Mesenchymal stem cell (in vitro differentiated cells and primary cell): ENCODE measurements at regions not wholly inside any gene's neighbourhood (a gene's known extent, or its start where the extent isn't known, plus 50 kb on each side); places are given as distances from the start of the nearest gene placed in this dataset.

ENCODE experiments used
- DNase-seq: peaks from one replicate; pipeline ENCODE4 v3.0.0-alpha.2; 2013
- H2AFZ ChIP-seq: one replicate; pipeline ENCODE4 v1.6.1; 2013; ENCODE audit warnings: low read depth, mild to moderate bottlenecking, control low read depth, inconsistent platforms, low read length, moderate library complexity
- H2AK5ac ChIP-seq: 2 replicates; pipeline ENCODE4 v1.6.1; 2013; ENCODE audit warnings: low read length, moderate library complexity, mild to moderate bottlenecking, inconsistent platforms; ENCODE audit not compliant: severe bottlenecking
- H2BK120ac ChIP-seq: one replicate; pipeline ENCODE4 v1.6.1; 2013; ENCODE audit warnings: low read depth, mild to moderate bottlenecking, inconsistent platforms, low read length, moderate library complexity
- H2BK12ac ChIP-seq, 2 experiments: one replicate each; pipeline ENCODE4 v1.6.1; 2013; ENCODE audit warnings: inconsistent platforms in 2 of 2, low read length in 2 of 2, mild to moderate bottlenecking in 2 of 2, moderate library complexity in 2 of 2, control low read depth in 1 of 2
- H2BK15ac ChIP-seq: one replicate; pipeline ENCODE4 v1.6.1; 2013; ENCODE audit warnings: mild to moderate bottlenecking, low read depth, inconsistent platforms; ENCODE audit not compliant: poor library complexity, severe bottlenecking
- H2BK5ac ChIP-seq: 2 replicates; pipeline ENCODE4 v1.6.1; 2013; ENCODE audit warnings: low read depth, mild to moderate bottlenecking, low read length, control low read depth, inconsistent platforms; ENCODE audit not compliant: poor library complexity, severe bottlenecking
- H3K14ac ChIP-seq, 2 experiments: one replicate each; pipeline ENCODE4 v1.6.1; 2013; ENCODE audit warnings: inconsistent platforms in 2 of 2, low read length in 2 of 2, control low read depth in 1 of 2, mild to moderate bottlenecking in 1 of 2, moderate library complexity in 1 of 2
- H3K18ac ChIP-seq, 2 experiments: one replicate each; pipeline ENCODE4 v1.6.1; 2013; ENCODE audit warnings: inconsistent platforms in 2 of 2, low read length in 2 of 2, control low read depth in 1 of 2, low read depth in 1 of 2, mild to moderate bottlenecking in 1 of 2
- H3K23ac ChIP-seq, 2 experiments: one replicate each; pipeline ENCODE4 v1.6.1; 2013; ENCODE audit warnings: inconsistent platforms in 2 of 2, low read length in 2 of 2, mild to moderate bottlenecking in 2 of 2, moderate library complexity in 2 of 2, control low read depth in 1 of 2
- H3K27ac ChIP-seq: 2 replicates; pipeline ENCODE4 v1.5.1; 2013; ENCODE audit warnings: mild to moderate bottlenecking, moderate library complexity, low read length, control low read depth, inconsistent platforms; ENCODE audit not compliant: poor library complexity, severe bottlenecking
- H3K27me3 ChIP-seq, 2 experiments: 2 replicates each; pipeline versions ENCODE4 v1.6.1 to v1.7.0; 2013; ENCODE audit warnings: low read length in 2 of 2, mild to moderate bottlenecking in 2 of 2, moderate library complexity in 2 of 2, control low read depth in 1 of 2, inconsistent platforms in 1 of 2; ENCODE audit not compliant: control insufficient read depth in 1 of 2, insufficient read depth in 1 of 2
- H3K36me3 ChIP-seq, 2 experiments: 2 replicates each; pipeline versions ENCODE4 v1.6.1 to v1.7.0; 2013; ENCODE audit warnings: low read length in 2 of 2, control low read depth in 1 of 2, inconsistent platforms in 1 of 2, low read depth in 1 of 2, mild to moderate bottlenecking in 1 of 2; ENCODE audit not compliant: insufficient read depth in 2 of 2, control insufficient read depth in 1 of 2
- H3K4ac ChIP-seq, 2 experiments: one replicate each; pipeline ENCODE4 v1.6.1; 2013; ENCODE audit warnings: inconsistent platforms in 2 of 2, low read length in 2 of 2, mild to moderate bottlenecking in 2 of 2, moderate library complexity in 2 of 2, control low read depth in 1 of 2, low read depth in 1 of 2
- H3K4me1 ChIP-seq: 2 replicates; pipeline ENCODE4 v1.6.1; 2013; ENCODE audit warnings: low read depth, low read length, control low read depth; ENCODE audit not compliant: control insufficient read depth, insufficient read depth
- H3K4me2 ChIP-seq: 2 replicates; pipeline ENCODE4 v1.6.1; 2013; ENCODE audit warnings: low read length, mild to moderate bottlenecking, inconsistent platforms; ENCODE audit not compliant: poor library complexity, severe bottlenecking
- H3K4me3 ChIP-seq, 2 experiments: 2 replicates each; pipeline versions ENCODE4 v1.5.1 to v1.7.0; 2013; ENCODE audit warnings: low read length in 2 of 2, mild to moderate bottlenecking in 2 of 2, control low read depth in 1 of 2, low read depth in 1 of 2; ENCODE audit not compliant: insufficient read depth in 1 of 2
- H3K79me1 ChIP-seq: replicated peaks from 2 replicates; pipeline ENCODE4 v1.6.1; 2013; ENCODE audit warnings: mild to moderate bottlenecking, control low read depth, low read length, inconsistent platforms; ENCODE audit not compliant: poor library complexity, severe bottlenecking
- H3K9ac ChIP-seq: 2 replicates; pipeline ENCODE4 v1.7.0; 2013; ENCODE audit warnings: mild to moderate bottlenecking, low read length, moderate library complexity
- H3K9me3 ChIP-seq: 2 replicates; pipeline ENCODE4 v1.7.0; 2013; ENCODE audit warnings: mild to moderate bottlenecking, low read length; ENCODE audit not compliant: control insufficient read depth
- H4K8ac ChIP-seq: one replicate; pipeline ENCODE4 v1.6.1; 2013; ENCODE audit warnings: inconsistent platforms, mild to moderate bottlenecking, low read length, moderate library complexity
- H4K91ac ChIP-seq: one replicate; pipeline ENCODE4 v1.6.1; 2013; ENCODE audit warnings: mild to moderate bottlenecking, low read length, inconsistent platforms
- WGBS: methylation state at CpG from one replicate; pipeline ENCODE4 v1.1.7; 2013; ENCODE audit warnings: mixed read lengths; 5-methylcytosine and 5-hydroxymethylcytosine counted together

DNA sequence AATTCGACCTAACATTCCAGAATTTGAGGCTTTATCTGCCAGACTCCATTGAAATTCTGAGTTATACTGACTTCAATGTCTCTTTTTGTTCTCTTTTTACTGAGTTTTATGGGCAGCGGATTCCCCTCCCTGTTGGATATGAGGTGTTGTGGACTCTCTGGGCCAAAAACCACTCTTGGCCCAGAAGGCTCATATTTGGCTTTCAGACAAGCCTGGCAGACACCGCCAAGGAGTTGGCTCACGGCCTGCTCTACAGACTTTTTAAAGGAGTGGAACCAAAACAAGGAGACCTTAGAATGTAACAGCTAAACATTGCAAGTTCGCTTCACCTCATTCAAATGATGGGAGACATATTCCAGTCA lies 206.4 kb upstream of the NCKAP5 start:
- no peaks in the 10 kb centered on the region for H3K79me1 ChIP-seq
- no peak overlapping the region for H4K8ac ChIP-seq
- no peak overlapping the region for H2BK15ac ChIP-seq
- H3K4me3 ChIP-seq, result no peak overlapping the region
- no peaks in the 10 kb centered on the region for H3K27me3 ChIP-seq
- H4K91ac ChIP-seq, result no peak overlapping the region
- no peak overlapping the region for H2BK12ac ChIP-seq
- H2BK5ac ChIP-seq, result no peak overlapping the region
- H3K27ac ChIP-seq, result no peak overlapping the region
- no peaks in the 10 kb centered on the region for H3K9me3 ChIP-seq
- H3K4ac ChIP-seq, result no peak overlapping the region
- H3K4me2 ChIP-seq, result no peak overlapping the region
- H3K9ac ChIP-seq, result no peak overlapping the region
- peaks cover 5% of the 10 kb centered on the region for H3K4me1 ChIP-seq
- no peak overlapping the region for H2AK5ac ChIP-seq
- H2AFZ ChIP-seq, result no peak overlapping the region
- no peak overlapping the region for H3K23ac ChIP-seq
- no peak for DNase-seq
- H3K14ac ChIP-seq, result no peak overlapping the region
- no peaks in the 10 kb centered on the region for H3K36me3 ChIP-seq
- no peak overlapping the region for H2BK120ac ChIP-seq
- WGBS, result 98% methylated on average over 5 of the region's 5 CpGs
- H3K18ac ChIP-seq, result no peak overlapping the region

DNA sequence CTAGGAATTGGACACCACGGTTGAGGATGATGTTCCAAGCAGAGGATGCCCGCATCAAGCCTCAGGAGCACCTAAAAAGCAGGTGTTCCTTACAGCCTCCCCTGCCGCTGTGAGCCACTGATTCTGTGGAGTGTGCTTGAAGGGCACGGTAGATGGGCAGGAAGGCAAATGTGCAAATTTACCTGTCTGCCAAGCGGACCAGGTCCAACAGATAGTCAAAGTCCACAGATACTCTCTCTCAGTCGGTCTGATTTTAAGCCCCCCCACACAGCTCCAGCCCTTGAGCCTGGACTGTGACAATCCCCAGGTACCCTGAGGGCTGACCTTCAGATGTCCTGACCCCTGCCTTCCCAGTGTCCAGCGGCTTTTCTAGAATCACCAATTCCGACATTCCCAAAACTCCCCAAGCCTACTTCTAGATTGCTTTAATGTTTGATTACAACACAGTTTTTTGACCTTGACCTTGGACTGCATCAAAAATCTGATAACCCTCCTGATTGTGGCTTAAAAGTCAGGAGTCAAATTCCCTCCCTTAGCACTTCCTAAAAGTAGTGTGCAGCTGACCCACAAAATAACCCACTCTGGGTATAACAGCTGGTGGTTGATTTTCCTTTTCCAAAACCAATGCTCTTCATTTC lies 208.8 kb upstream of the NCKAP5 start:
- Histone ChIP-seq H3K23ac (no peak overlapping the region), H3K4me3 (no peak overlapping the region), H2BK5ac (no peak overlapping the region), H2BK120ac (no peak overlapping the region), H3K4ac (no peak overlapping the region), H2BK12ac (no peak overlapping the region), H4K8ac (no peak overlapping the region), H2AK5ac (no peak overlapping the region), H3K9me3 (no peaks in the 10 kb centered on the region), H2AFZ (no peak overlapping the region), H3K14ac (no peak overlapping the region), H2BK15ac (no peak overlapping the region), H3K79me1 (no peaks in the 10 kb centered on the region), H3K27ac (no peak overlapping the region), H3K4me2 (no peak overlapping the region), H3K9ac (no peak overlapping the region), H3K4me1 (peaks cover 5% of the 10 kb centered on the region), H4K91ac (no peak overlapping the region), H3K18ac (no peak overlapping the region), H3K27me3 (no peaks in the 10 kb centered on the region), H3K36me3 (no peaks in the 10 kb centered on the region)
- no peak for DNase-seq
- WGBS, result 96% methylated on average over 8 of the region's 8 CpGs

DNA sequence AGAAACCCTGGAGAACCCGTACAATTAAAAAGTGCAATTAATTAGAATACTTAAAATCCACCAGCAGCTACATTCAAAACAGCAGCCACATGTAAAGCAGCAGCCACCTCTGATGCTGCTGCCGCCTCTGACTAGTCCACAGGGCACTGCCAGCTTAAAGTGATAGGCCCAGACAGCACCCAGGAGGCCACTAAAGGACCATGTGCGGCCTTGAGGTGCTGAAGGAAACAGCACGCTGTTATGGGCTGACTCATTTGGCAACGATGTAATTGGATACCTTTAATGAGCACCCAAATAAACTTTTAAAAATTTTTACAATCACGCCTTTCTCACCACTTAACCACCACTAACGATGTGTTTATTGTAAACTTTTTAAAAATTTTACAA lies 209.3 kb upstream of the NCKAP5 start:
- Histone ChIP-seq H3K27ac (no peak overlapping the region), H4K8ac (no peak overlapping the region), H3K23ac (no peak overlapping the region), H3K18ac (peak overlapping the region in 1 of 2 experiments; percentile 74), H3K4me1 (peaks cover 5% of the 10 kb centered on the region), H3K9me3 (no peaks in the 10 kb centered on the region), H3K4ac (no peak overlapping the region), H3K27me3 (no peaks in the 10 kb centered on the region), H2BK5ac (no peak overlapping the region), H3K4me2 (no peak overlapping the region), H2AFZ (no peak overlapping the region), H3K4me3 (no peak overlapping the region), H2BK12ac (no peak overlapping the region), H2AK5ac (no peak overlapping the region), H3K14ac (no peak overlapping the region), H2BK120ac (no peak overlapping the region), H3K36me3 (no peaks in the 10 kb centered on the region), H3K79me1 (no peaks in the 10 kb centered on the region), H3K9ac (no peak overlapping the region), H4K91ac (no peak overlapping the region), H2BK15ac (no peak overlapping the region)
- 72% methylated on average over 7 of the region's 7 CpGs for WGBS
- no peak for DNase-seq

DNA sequence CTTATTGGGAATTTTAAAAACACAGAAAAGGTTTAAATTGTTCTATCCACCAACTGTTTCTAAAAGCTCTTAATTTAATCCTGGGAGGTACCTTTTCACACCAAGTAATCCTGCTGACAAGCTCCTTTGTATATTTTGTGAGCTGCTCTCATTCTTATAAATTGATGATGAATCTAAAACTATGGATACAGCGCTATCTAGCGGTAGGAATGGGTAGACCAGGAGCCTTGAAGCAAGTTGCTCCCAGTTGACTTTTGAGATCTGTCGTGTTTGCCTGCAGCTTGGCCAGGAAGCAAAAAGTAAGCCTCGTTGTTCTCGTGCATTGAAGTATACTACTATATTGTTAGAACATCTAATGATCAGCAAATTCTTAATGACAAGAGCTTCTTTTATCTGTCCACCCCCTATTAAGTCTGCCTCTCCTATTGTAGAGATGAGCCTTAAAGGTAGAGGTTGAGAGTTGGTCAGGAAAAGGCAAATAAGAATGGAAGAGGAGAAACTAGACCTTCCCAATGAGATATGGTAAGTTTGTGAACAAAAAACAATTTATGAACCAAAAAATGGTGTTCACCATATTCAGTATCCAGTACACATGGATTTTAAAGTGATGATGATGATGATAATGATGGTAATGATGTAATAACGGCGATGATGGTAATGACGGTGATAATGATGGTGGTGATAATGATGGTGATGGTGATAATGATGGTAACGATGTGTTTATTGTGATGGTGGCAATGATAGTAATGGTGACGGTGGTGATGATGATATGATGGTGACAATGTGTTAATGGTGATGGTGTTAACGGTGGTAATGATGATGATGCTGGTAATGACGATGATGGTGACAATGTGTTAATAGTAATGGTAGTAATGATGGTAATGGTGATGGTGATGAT lies 212.1 kb upstream of the NCKAP5 start:
- peak overlapping the region; percentile 20 for H4K91ac ChIP-seq
- no peak overlapping the region for H3K23ac ChIP-seq
- no peaks in the 10 kb centered on the region for H3K27me3 ChIP-seq
- H3K4me2 ChIP-seq, result no peak overlapping the region
- H3K4ac ChIP-seq, result no peak overlapping the region
- H2BK5ac ChIP-seq, result no peak overlapping the region
- no peak overlapping the region for H2AFZ ChIP-seq
- no peak overlapping the region for H3K27ac ChIP-seq
- no peak overlapping the region for H3K14ac ChIP-seq
- peaks cover 11% of the 10 kb centered on the region for H3K9me3 ChIP-seq
- peaks cover 5% of the 10 kb centered on the region for H3K4me1 ChIP-seq
- WGBS, result 63% methylated on average over 9 of the region's 12 CpGs
- H3K9ac ChIP-seq, result no peak overlapping the region
- no peaks in the 10 kb centered on the region for H3K36me3 ChIP-seq
- H2AK5ac ChIP-seq, result no peak overlapping the region
- H2BK120ac ChIP-seq, result no peak overlapping the region
- no peak overlapping the region for H2BK15ac ChIP-seq
- H3K18ac ChIP-seq, result no peak overlapping the region
- H4K8ac ChIP-seq, result no peak overlapping the region
- H2BK12ac ChIP-seq, result no peak overlapping the region
- no peaks in the 10 kb centered on the region for H3K79me1 ChIP-seq
- H3K4me3 ChIP-seq, result no peak overlapping the region
- DNase-seq, result peak; percentile 76
